HG03432 (cell line): ENCODE measurements at regions not wholly inside any gene's neighbourhood (a gene's known extent, or its start where the extent isn't known, plus 50 kb on each side); places are given as distances from the start of the nearest gene placed in this dataset.
"Not testable (repeated sequence)": the region's sequence is repeated elsewhere in the genome, so short reads cannot be mapped to it uniquely, and the experiment has no call there.

Experiments used
- ATAC-seq: cut with Tn5 transposase; IDR thresholded peaks from one replicate; pipeline ENCODE4 v1.9.1; 2021; ENCODE audit warnings: mild to moderate bottlenecking, moderate library complexity; ENCODE audit not compliant: unreplicated experiment

GRCh38 chr7:113784316-113784715 lies 134.5 kb downstream of the PPP1R3A start:
- ATAC-seq: no peak

GRCh38 chr7:113783403-113783802 lies 135.4 kb downstream of the PPP1R3A start:
- ATAC-seq: no peak

DNA sequence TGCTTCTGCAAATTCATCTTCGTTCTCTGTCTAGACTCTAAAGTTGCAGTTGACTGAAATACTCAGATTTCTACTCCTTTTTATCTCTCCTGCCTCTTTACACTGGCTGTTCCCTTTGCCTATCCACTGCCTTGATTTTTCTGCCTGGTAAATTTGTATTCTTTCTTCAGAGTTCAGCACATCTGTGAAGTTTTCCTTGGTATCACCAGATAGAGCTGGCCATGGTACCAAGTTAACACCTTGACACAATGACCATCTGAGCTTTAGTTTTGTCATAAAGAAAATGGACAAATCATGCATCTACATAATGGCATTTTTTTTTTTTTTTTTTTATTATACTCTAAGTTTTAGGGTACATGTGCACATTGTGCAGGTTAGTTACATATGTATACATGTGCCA lies 143.0 kb downstream of the PPP1R3A start:
- no peak for ATAC-seq

DNA sequence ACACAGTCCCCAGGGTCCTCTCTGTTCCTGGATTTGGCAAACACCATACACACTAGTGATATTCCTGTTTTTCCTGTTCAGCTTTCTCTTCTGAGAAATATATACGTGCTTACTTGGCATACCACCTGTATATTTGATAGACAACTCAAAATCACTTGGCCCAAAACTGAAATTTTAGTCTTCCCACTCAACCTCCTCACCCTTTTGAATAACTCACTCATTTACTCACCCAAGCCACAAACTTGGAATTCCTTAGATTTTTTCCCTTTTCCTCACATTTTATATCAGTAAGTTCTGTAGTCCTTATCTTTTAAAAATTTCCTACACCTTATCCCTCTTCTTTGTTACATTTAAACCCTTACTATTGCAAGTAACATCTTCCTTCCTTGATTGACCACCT lies 143.4 kb downstream of the PPP1R3A start:
- ATAC-seq: no peak

- peak; percentile 89 for ATAC-seq
Observed at GRCh38 chr7:113774182-113774807, 144.5 kb downstream of the PPP1R3A start.

GRCh38 chr7:113770146-113770738 lies 148.6 kb downstream of the PPP1R3A start:
- ATAC-seq: no peak

DNA sequence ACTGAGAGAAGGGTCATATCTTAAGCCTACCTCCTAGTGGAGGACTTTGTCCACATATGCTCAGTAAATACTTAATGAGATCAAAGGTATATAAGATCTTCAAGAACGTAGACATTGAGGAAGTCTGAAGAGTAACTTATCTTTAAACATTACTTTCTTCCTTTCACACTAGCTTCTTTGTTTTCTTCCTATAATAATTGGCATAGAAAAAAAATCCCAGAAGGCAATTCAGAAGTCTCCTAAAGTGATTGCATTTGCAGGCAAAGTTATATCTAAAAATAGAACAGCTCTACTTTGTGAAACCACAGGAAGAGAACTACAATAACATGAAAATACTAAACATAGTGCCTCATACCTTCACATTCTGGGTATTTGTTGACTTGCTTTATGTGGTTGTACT lies 150.4 kb downstream of the PPP1R3A start:
- no peak for ATAC-seq

DNA sequence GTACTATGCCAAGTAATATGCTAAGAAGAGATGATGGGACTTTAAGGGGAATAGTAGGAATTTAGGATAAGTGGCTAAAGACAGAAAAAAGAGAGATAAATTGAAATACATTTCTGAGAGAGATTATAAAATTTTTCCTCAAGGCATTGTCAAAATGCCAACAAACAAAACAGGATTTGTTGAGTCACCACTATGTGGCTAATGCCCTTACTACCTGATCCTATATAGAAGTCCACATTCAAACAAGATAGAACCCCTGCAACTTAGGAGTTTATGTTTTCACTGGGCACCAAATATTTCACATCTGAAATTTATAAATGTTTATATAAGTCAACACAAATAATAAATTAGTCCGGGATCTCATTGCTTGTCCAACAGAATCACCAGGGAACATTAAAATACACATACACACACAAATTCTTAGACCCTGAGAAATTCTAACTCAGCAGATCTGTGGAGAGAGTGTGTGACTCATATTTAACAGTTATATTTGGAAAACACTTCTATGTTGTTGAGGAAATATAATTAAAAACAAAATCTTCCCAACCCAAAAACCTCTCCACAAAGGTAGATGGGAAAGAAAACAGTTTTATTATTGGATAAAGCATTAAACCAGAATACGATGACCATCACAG lies 154.3 kb downstream of the PPP1R3A start:
- no peak for ATAC-seq

DNA sequence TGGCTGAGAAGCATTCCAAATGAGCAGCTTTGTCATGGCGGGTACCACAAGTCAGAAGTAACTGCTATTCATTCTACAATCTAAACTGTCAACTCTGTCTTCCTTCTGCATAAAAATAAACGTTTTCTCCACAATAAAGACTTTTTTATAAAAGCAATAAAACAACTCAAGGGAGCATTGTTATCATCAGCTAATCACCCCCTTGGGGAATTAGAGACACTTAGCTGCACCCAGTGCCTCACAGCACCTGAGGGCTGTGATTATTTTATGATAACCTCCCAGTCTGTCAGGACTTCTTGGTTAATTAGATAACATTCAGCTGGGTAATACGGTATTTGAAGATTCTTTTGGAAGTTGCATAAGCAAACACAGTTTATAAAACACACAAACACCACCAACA lies 155.6 kb downstream of the PPP1R3A start:
- no peak for ATAC-seq

DNA sequence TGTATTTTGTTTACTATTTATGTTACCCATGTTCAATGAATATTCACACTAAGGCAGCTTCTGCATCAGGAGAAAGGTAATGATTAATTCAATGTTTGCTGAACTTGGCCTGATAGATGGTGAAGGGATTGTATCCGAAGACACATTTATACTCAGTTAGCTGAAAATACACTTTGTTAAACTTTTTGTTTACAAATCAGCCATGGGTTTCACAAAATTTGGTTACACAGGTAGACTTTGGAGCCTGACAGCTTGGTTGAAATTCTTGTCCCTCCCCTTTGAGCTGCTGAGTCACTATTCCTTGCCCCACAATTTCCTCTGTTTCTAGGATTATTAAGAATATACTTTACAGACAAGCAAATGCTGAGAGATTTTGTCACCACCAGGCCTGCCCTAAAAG lies 162.6 kb downstream of the PPP1R3A start:
- no peak for ATAC-seq

DNA sequence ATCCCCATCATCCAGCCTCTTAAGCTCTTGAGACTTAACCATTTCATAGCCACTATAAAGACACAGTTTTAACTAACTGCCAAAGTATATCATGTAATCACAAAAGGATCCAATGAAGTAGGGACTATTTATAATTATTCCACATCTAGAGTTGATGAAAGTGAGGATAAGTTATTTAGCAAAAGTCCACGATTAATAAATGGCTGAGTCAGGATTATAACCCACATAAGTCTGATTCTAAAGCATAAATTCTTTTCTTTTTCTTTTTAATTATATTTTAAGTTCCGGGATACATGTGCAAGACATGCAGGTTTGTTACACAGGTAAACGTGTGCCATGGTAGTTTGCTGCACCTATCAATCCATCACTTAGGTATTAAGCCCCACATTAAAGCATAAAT lies 166.1 kb downstream of the PPP1R3A start:
- no peak for ATAC-seq

GRCh38 chr7:113752289-113752688 lies 166.5 kb downstream of the PPP1R3A start:
- ATAC-seq: no peak

DNA sequence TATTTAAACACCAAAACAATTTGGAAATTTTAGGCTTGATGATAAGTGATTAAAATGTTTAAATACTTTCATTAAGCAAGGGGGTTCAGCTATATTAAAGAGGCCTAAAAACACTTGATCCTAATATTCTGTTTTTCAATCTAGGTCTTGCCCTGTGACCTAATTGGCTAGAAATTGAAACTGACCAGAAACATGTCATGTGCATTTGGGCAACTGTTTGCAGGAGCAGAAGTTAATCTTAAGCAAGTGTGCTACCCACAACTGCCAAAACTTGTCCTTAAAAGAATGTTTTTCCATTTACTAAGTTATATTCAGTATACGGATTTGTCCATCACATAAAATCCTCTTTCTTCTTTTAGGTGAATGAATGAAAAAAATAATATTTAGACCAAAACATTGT lies 167.3 kb downstream of the PPP1R3A start:
- no peak for ATAC-seq

DNA sequence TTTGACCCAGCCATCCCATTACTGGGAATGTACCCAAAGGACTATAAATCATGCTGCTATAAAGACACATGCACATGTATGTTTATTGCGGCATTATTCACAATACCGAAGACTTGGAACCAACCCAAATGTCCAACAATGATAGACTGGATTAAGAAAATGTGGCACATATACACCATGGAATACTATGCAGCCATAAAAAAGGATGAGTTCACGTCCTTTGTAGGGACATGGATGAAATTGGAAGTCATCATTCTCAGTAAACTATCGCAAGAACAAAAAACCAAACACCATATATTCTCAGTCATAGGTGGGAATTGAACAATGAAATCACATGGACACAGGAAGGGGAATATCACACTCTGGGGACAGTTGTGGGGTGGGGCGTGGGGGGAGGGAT lies 170.4 kb downstream of the PPP1R3A start:
- ATAC-seq: not testable (repeated sequence)

GRCh38 chr7:113742946-113743431 lies 175.8 kb downstream of the PPP1R3A start:
- not testable (repeated sequence) for ATAC-seq

DNA sequence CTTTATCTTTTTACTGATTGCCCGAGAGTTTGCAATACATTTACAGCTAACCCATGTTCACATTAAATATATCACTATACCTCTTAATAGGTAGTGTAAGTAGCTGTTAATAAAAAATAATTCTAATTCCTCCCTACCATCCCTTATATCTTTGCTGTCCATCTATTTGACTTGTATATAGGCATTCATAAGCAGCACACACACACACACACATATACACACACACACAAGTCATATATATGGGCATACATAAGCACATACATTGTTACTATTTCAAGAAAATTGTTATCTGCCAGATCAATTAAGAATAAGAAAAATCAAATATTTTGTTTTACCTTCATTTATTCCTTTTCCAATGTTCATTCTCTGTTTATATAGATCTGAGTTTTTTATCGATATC lies 176.4 kb downstream of the PPP1R3A start:
- no peak for ATAC-seq

DNA sequence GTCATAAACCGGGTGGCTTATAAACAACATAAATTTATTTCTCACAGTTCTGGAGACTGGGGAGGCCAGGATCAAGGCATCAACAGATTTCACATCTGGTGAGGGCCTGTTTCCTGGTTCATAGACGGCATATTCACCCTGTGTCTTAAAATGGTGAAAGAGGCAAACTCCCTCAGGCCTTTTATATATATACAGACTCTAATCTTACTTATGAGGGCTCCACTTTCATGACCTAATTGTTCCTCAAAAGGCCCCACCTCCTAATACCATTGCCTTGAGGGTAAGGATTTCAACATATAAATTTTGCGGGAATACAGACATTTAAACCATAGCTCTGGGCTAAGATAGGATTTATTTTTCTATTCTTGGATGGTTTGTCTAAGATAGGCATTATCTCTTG lies 187.2 kb downstream of the PPP1R3A start:
- no peak for ATAC-seq

- no peak for ATAC-seq
Observed at GRCh38 chr7:113730309-113730955, 188.4 kb downstream of the PPP1R3A start.

DNA sequence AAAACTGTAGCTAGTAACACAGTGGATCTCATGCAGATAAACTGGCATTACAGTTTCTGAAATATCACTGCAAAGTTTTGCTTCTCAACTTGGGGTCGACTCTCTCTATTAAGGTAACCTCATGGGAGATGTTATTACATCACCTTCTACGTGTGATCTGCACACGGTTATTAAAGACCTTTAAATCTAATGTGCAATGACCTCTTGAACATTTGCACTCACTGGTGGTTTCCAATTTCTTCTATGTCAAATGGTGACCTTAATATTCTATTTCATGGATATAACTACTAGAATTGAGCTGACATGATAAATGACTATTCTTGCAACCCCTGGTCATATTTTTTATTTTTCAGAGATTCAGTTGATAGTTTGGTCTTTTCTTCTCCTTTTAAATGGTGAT lies 191.3 kb downstream of the PPP1R3A start:
- ATAC-seq: no peak

- ATAC-seq: no peak
Observed at GRCh38 chr7:113722006-113722405, 196.8 kb downstream of the PPP1R3A start.

- no peak for ATAC-seq
Observed at GRCh38 chr7:113717739-113718138, 201.1 kb downstream of the PPP1R3A start.
